ENCODE measurements at regions not wholly inside any gene's neighbourhood (a gene's known extent, or its start where the extent isn't known, plus 50 kb on each side); places are given as distances from the start of the nearest gene placed in this dataset.

DNA sequence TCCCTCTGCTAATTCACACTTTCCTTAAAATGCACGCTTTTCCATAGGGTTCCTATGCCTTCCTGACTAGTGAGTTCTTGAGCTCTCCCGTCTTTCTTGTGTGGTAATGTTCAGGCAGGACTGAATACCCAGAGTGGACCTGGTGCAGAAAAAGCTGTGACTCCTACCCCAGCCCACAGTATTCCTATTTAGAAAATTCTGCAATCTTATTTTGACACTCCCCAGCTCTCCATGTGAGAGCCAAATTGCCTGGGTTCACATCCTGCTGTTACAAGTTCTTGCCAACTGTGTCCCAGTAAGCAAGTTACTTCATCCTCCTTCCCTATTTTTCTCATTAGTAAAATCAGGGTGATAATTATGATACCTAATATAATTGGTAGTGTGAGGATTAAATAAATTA lies 290.8 kb upstream of the SLCO3A1 start:
- DNase-seq = no peak

DNA sequence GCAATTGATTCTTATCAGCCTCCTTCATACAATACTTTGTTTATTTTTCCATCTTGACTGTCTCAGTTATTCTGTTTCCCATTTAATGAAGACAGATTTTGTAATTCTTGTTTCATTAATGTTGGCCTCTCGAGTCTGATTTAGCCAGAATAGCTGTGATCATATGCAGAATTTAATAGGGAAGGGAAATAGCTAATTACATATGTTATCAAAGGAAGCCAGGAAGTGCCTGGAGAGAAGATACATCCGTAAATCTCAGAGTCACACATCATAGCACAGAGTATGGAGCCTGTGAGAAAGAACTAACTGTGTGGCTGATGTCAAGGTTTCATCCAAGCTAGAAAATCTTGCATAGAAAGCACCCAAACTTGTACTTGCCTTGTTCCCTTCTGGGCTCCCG lies 288.9 kb upstream of the SLCO3A1 start:
- no peak for DNase-seq

DNA sequence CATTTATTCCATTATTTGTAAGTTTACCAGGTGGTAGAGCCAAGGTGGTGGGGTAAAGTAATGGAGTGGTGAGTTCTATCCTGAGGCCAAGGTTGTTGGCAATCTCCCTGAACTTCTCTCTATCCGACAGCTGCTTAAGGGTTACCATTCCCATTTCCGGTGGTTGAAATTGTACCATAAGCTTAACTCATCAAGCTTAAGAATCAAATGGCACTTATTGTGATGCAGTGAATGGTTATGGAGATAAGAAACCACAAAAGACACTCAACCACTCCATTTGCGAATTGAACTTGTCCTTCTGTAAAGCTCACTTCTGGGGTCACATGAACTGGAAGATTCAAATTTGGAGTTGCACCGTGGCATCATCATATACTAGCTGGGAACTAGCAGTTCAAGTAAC lies 287.4 kb upstream of the SLCO3A1 start:
- DNase-seq = no peak

DNA sequence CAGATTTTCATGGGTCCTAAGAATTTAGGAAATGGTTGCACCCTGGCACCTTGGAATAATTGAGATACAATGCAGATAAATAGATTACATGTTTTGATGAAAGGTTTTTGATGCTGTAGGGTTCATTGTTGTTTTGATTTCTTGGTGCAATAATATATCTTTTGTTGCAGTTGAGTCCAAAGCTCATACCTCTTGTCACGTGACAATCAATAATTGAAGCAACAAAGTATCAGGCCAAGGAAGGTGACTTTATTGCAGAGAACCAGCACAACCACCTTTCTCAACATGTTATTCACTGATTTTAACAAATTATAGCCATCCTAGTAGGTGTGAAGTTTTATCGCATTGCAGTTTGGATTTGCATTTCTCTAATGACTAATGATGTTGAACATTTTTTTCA lies 285.5 kb upstream of the SLCO3A1 start:
- DNase-seq = no peak

DNA sequence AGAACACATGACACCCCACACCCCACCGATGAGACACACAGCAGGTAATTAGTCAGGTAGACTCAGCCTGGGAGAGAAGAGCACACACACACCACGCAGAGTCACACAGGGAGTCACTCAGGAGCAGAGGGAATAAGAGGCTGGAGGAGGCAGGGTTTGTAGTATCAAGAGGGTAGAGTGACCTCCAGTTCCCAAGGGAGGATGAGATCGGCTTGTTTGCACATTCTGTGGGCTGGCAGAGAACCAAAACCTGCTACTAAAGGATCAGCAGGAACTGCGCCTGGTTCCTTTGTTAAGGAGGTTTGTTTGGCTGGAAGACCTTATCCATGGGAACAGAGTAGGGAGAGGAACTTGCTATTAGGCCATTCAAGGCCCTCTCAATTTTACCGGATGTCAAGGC lies 281.4 kb upstream of the SLCO3A1 start:
- DNase-seq = no peak

DNA sequence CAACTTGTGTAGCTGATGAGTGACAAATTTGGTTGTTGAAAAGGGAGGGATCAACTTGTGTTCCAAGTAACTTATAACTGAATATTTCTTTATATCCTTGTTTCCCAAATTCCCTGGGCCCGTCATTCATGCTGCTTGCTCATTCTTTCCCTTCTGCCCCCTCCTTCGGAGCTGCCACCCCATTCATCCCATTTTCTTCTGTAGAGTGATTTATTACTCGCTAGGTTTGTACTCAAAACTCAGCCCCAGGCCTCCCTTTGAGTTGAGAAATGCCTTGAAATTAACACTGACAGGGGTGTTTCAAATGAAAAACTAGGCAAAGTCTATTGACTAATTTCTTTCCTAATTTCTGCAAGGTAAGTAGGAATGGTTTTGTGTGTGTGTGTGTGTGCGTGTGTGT lies 277.4 kb upstream of the SLCO3A1 start:
- no peak for DNase-seq

DNA sequence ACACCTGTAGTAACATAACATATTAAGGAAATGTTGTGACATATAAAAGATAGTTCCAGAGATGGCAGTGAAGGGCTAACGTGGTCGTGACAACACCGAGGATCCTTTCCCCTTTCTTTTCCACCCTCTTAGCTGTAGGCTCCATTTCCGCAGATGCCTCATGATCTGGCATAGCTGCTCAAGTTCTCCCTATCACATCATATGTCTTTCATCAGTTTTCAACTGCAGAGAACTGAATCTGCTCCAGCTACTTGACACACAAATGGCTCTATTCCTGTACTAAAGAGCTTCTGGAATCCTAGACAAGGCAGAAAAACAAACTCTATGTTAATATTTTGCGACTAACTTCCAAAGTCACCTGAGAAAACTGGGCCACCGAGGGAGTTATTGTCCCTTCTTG lies 275.0 kb upstream of the SLCO3A1 start:
- no peak for DNase-seq

DNA sequence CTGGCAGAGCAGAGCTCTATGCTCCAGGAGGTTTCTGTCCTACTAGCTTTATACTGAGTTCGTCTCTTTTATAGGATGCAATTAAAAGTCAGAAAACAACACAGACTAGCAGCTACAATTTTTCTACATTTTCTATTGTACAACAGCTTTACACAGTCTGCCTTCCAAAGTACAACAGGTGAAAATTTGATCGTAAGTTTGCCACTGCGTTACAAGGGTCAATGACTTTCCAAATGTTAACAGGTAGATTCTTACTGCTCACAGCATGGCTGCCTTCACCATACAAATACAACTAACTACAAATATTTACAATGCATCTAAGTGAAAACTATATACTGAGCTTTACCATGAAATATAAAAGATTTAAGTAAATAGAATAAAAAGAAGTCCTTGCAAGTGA lies 268.6 kb upstream of the SLCO3A1 start:
- no peak for DNase-seq

DNA sequence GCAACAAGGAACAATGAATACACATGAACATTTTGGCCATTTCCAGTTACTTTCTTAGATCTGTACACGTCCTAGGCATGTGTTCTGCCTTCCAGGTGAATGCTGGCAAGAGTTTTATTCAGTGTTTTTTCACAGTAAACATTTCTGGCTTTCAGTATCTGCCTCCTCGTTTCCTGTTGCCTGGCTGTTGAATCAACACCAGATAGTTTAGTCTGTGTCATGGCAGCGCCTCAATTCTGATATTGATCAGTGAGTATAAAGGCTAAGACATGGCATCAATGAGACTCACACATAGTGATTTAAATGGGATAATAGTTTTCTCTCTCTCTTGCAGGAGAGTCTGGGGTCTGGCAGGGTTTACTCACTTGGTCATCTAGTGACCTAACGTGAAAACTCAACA lies 266.9 kb upstream of the SLCO3A1 start:
- no peak for DNase-seq

DNA sequence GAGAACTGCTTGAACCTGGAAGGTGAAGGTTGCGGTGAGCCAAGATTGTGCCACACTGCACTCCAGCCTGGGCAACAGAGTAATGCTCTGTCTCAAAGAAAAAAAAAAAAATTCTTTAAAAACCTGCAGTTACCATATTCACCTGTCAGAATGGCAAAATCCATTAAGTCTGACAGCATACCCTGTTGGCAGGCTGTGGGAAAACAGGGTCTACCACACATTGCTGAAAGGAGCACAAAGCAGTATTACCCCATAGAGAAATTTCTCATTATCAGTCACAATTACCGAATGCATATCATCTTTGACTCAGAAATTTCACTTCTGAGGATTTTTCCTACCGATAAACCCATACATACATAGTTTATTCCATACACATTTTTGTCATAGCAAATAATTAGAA lies 264.1 kb upstream of the SLCO3A1 start:
- DNase-seq = peak; percentile 5

DNA sequence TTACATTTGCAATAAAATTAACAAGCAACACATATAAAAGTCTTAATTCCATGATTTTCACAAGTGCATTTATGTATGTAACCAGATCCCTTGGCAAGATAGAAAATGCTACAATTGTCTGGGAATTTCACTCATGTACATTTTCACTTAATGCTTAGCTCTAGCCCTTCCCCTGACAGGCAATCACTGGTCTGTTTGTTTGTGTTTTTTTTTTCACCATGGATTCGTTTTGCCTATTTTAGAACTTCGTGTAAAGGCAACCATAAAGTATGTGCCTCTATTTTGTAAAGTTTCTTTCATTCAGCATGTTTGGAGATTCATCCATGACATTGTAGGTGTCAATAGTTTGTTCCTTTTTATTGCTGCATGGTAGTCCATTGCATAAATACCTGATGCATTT lies 260.9 kb upstream of the SLCO3A1 start:
- no peak for DNase-seq

DNA sequence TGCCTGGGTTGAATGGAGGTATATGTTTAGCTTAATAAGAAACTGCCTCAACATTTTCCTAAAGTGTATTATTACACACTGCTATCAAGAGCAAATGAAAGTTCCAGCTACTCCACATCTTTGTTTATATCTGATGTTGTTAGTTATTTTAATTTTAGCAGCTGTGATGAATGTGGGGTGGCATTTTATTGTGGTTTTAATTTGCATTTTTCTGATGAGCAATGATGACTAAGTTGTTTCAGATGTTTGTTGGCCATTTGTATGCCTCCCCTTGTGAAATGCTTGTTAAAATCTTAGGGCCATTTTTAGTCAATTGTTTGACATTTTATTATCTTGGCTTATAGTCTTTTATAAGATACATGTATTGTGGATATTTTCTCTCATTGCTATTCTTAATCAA lies 260.4 kb upstream of the SLCO3A1 start:
- no peak for DNase-seq

DNA sequence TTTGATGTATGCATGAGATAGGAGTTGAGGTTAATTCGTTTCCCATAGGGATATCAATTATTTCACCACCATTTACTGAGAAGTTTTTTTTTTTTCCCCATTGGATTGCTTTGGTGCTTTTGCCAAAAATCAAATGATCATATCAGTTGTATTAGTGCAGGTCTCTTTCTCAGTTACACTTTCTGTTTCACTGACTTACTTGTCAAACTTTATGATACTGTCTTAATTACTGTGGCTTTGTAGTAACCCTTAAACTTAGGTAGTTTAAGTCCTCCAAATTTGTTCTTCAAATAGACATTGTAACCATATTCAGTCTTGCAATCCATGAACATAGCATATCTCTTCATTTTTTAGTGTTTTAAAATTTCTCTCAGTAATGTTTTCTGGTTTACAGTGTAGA lies 259.9 kb upstream of the SLCO3A1 start:
- DNase-seq = no peak

DNA sequence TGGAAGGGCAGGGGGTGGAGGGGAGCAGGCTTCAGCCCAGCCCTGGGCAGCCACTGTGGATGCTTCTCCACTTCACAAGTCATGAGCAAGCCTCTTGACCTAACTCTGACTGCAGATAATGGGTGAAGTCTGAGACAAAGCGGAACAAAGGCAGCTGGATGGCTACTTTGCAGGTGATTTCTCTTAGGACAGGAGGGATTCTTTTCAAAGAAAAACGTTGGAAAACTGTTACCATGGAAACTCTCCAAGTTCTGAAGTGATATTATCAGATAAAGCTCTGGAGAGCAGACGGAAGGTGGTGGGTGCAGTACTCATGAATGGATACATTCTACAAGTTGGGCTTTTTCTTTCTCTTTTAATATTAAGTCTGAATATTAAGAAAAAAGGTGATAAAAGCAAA lies 254.2 kb upstream of the SLCO3A1 start:
- no peak for DNase-seq

DNA sequence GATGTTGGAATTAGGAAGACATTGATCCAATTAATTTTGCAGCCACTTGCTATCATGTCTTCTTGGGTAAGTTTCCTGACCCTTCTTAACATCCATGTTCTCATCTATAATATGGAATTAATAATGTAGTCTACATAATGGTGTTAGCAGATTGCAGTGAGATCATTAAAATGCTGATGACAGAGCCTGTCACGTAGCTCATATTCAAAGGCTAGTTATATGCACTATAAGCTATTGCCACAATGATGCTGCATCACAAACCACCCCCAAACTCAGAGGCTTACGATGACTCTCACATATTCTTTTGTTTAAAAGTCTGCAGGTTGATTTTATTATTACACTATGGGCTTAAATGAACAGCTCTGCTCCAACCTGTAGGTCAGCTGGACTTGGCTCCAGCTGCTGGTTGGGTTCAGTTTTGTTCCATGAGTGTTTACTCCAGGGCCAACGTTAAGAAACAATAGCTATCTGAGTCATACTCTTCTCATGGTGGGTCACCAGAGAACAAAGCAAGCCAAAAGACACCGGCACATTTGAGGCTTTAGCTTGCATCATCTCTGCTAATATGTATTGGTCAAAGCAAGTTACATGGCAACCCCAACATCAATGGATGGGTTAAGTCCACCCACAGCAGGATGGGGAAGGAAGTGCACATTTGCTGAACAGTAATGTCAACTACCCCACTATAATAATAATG lies 250.0 kb upstream of the SLCO3A1 start:
- DNase-seq = no peak

DNA sequence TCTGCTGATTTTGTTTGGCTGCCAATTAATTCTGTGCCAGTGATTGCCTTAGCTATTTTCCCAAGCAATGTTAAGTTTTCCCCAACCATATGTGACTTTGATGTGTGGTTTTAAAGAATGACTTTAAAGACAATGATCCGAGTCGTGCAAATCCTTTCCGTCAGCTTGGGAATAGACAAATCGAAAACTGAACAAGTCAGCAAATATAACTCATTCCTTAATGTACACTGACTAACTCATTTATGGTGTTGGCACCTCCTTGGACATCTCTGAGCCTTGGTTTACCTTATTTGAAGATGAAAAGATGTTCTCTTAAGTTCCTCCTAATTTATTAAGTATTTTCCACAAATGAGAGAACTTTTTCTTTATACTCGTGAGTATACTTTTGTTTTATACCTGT lies 249.4 kb upstream of the SLCO3A1 start:
- DNase-seq = no peak

DNA sequence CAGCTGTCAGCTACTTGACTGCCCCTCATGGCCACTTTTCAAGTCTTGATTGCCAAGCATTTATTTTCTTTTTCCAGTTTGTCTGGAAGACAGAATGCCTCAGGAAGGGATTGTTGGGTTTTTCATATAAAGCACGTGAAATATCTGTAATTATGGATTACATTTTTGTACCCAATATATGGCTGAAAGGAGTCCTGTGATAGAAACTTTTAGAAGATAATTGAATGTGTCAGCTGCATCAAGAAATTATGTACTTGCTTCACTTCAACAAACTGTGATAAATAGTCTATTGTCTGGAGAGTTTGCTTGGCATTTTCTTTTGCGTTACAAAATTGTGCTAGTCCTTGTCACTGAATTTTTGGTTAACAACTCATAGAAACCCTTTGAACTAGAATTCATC lies 247.9 kb upstream of the SLCO3A1 start:
- no peak for DNase-seq

DNA sequence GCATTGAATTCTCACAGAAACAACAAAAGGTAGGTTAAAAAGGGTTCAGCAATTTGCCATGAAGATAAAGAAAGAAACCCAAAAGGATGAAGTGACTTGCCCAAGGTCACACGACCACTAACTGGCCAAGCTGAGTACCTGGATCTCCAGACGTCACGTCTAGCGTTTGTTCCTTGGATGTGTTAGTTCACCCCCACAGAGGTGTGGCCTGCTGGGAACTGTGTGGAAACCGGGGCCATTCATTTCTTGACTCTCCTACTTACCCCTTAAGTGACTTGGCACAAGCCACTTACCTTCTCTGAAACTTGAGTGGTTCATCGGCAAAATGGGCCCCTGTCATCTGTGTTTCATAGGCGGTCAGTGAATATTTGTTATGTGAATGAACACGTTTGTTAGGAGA lies 244.3 kb upstream of the SLCO3A1 start:
- no peak for DNase-seq

DNA sequence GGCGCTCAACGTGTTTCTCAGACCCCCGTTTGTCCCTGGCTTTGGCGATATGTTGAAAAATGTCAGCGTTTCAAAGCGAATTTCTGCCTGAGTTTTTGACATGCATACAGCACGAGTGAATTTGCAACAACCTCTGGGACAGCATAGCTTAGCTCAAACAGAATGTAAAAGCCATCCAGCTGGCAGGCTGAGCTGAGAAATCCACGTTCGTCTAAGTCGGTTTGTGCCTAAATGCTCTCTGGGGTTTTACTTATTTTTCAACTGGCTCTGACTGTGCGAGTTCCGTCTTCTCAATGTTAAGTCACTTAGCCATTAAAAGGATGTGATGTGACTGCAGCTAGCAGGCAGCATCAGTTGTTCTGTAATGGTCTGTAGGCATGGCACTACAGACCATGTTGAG lies 243.5 kb upstream of the SLCO3A1 start:
- no peak for DNase-seq

DNA sequence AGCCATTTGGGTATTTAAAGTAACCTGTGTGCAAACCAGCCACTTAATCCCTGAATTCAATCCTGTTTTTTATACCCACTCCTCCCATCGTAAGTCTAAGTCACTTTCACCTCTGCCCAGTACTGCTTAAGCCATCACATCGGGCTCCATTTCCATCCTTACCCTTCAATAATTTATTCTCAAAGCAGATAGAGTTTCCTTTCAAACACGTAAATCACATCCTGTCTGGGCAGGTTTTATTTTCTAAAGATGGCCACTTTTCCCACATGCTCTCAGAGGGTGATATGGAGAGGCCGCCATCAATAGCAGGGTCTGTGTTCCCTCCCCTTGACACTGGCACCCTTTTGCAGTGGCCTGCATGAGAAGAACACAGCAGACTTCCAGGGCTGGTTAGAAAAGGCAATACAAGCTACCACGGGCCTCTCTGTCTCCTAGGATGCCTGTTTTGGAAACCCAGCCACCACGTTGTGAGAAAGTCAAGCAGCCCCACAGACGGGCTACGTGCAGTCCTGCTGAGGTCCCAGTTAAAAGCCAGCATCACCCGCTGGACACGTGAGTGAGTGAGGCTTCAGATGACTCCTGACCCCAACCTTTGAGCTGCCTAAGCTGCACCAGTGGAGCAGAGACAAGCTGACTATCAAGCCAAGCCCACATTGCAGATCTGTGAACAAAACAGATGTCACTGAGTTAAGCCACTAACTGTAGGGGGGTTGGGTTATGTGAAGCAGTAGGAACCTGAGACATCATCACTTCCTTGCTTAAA lies 241.8 kb upstream of the SLCO3A1 start:
- DNase-seq = no peak

DNA sequence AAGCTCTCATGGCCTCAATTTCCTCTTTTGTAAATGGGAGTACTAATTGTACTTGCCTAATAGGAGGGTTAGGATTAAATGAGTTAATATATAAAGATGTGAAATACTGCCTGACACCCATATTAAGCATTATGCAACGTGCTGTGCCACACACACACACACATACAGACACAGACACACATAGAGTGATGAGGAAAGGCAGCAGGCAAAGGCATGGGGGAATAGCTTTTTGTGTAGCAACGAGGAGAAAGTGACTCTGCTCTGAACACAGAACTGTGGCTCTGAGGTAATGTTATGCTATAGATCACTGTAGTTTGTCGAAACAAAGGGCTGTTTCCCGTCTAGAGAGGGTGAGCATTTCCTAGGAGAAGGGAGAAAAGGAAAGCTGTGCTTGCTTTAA lies 233.3 kb upstream of the SLCO3A1 start:
- DNase-seq = no peak

DNA sequence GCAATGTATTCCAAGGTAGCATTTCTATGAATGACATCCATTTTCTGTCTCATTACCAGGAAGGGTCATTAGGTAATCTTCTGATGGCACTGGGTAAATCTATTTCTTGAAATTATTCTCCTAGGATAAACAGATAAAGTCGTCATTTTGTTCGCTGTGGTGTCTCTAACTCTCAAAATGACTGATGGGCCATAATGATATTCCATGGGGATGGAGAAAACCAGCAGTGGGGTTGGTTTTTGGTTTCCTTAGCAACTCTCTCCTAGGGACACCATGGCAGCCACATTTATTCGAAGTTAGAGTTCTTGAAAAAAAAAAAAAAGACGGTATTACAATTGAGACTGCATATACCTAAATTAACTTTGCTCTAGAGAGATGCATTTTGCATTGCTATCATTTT lies 231.3 kb upstream of the SLCO3A1 start:
- no peak for DNase-seq

DNA sequence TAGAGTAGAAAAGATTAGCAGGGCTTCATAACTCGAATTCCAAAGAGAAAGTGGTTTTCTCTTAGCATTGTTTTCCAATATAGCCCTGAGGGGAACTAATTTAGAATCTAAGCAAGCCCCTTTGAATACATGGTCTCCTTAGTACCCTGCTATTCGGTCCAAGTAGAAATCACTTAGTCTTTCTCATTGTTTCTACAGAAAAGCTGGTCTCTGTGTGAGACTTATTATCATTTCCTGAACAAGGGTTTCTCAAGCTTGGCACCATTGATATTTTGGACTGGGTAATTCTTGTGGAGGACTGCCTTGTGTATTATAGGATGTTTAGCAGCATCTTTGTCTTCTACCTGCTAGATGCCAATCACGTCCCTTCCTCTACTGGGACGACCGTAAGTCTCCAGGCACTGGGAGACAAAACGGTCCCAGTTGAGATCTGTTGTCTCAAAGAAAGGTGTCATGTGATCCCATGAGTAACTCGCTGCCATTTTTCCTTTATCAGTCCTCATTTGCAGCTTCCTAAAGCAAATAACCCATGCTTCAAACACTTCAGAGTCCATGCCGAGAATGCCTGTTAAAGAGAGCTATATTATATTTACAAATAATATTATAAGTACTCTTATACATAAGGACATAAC lies 230.7 kb upstream of the SLCO3A1 start:
- no peak for DNase-seq

DNA sequence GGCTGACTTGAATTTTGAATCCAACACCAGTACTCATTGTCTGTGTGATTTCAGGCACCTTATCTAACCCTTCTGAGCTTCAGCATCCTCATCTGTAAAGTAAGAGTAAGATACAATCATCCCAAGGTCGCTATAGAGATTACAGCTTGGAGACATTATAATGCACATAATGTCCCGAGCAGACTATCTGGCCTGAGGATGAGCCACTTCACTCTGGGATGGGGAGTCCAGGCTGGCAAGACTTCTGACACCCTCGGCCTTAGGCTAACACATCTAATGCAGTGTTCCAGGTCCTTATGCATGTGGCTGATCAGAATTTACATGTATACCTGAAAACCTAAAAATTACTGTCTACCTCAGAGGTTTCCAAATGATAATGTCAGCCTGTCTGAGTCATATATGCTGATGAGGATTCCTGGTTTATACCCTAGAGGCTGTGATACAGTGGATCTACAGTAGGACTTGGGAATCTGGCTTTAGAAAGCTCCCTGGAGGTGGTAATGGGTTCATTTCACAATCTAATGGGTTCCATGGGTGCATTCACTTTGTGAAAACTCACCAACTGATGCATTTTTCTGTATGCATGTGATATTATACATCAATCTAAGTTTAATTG lies 229.0 kb upstream of the SLCO3A1 start:
- DNase-seq = no peak

Data from CD4-positive, alpha-beta T cell treated with Interleukin-17A for 1 hour (primary cell).